T-helper 17 cell (primary cell): ENCODE measurements at regions not wholly inside any gene's neighbourhood (a gene's known extent, or its start where the extent isn't known, plus 50 kb on each side); places are given as distances from the start of the nearest gene placed in this dataset.

Experiments used
- ATAC-seq: fragments of 150-1000 bp; cut with Tn5 transposase; 2 replicates; pipeline ENCODE4 v1.10.0; 2021; ENCODE audit warnings: mild to moderate bottlenecking, moderate library complexity
- DNase-seq, 3 donors: peaks; one replicate each; pipeline versions ENCODE4 v3.0.0 to v3.0.0-alpha.2; 2020 to 2021
- H3K9me3 ChIP-seq: one replicate; pipeline ENCODE4 v1.7.0; 2013; ENCODE audit warnings: low read length, mild to moderate bottlenecking; ENCODE audit not compliant: control insufficient read depth, poor library complexity, severe bottlenecking
- H3K27ac Mint-ChIP-seq: one replicate; pipeline ENCODE4 v1.8.0; 2022; ENCODE audit warnings: mild to moderate bottlenecking, moderate library complexity, mixed read lengths
- H3K27me3 Mint-ChIP-seq: one replicate; pipeline ENCODE4 v1.8.0; 2022; ENCODE audit warnings: mixed read lengths
- H3K36me3 Mint-ChIP-seq: one replicate; pipeline ENCODE4 v1.8.0; 2022; ENCODE audit warnings: low read depth, mixed read lengths
- H3K4me1 Mint-ChIP-seq: one replicate; pipeline ENCODE4 v1.8.0; 2022; ENCODE audit warnings: mild to moderate bottlenecking, mixed read lengths
- H3K4me3 Mint-ChIP-seq: one replicate; pipeline ENCODE4 v1.8.0; 2022; ENCODE audit warnings: mild to moderate bottlenecking, moderate library complexity, mixed read lengths

DNA sequence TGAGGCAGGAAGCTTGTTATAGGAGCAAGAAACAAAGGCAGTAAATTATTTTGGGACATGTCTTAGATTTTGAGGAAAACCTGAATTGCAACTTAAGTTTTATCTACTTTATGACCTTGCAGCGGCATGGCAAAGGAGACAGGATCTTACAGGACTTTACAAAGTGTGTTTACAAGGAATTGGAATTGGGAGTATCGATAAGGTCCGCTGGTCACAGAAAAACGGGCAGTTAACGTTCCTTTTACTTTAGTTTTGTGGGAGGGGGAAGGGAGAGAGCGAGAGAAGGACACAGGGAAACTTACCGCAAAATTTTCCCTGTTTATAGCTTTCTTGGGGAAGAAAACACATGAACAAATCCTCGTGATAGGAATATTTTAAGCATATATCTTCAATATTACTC lies 1607.2 kb downstream of the GRIK2 start:
- Mint-ChIP-seq H3K36me3 (no peaks in the 10 kb centered on the region), H3K27me3 (no peaks in the 10 kb centered on the region), H3K4me1 (no peaks in the 10 kb centered on the region), H3K27ac (no peak overlapping the region), H3K4me3 (no peak overlapping the region)
- DNase-seq (no peak), ATAC-seq (no peak)
- H3K9me3 ChIP-seq: no peaks in the 10 kb centered on the region

- ATAC-seq: no peak
- H3K36me3 Mint-ChIP-seq: no peaks in the 10 kb centered on the region
- no peak overlapping the region for H3K27ac Mint-ChIP-seq
- no peaks in the 10 kb centered on the region for H3K9me3 ChIP-seq
- no peaks in the 10 kb centered on the region for H3K27me3 Mint-ChIP-seq
- H3K4me1 Mint-ChIP-seq: no peaks in the 10 kb centered on the region
- no peak overlapping the region for H3K4me3 Mint-ChIP-seq
- no peak for DNase-seq
Measured at GRCh38 chr6:102995491-102995890, 1602.0 kb downstream of the GRIK2 start.

- DNase-seq: no peak
- H3K27ac Mint-ChIP-seq: no peak overlapping the region
- no peak overlapping the region for H3K4me3 Mint-ChIP-seq
- H3K4me1 Mint-ChIP-seq: no peaks in the 10 kb centered on the region
- no peaks in the 10 kb centered on the region for H3K9me3 ChIP-seq
- no peak for ATAC-seq
- no peaks in the 10 kb centered on the region for H3K27me3 Mint-ChIP-seq
- H3K36me3 Mint-ChIP-seq: no peaks in the 10 kb centered on the region
Measured at GRCh38 chr6:102994866-102995265, 1601.4 kb downstream of the GRIK2 start.

DNA sequence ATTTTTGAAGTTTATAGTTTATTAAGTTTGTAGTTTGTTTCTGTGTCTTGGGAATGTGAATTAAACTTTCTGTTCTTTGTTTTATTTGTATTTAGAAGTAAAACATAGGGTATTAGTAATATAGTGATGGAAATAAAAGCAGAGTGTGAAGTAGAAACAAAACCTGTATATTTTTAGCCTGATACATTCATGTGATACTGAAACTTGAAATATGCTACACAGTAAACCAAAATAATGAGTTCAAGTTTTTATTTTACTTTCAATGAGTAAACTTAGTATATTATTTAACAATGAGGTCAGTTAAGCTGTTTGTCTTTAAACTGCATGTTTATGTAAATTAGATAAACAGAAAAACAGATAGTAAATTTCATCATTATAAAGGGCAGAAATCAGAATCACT lies 1592.6 kb downstream of the GRIK2 start:
- Mint-ChIP-seq H3K36me3 (no peaks in the 10 kb centered on the region), H3K4me3 (no peak overlapping the region), H3K27ac (no peak overlapping the region), H3K27me3 (no peaks in the 10 kb centered on the region), H3K4me1 (no peaks in the 10 kb centered on the region)
- H3K9me3 ChIP-seq: no peaks in the 10 kb centered on the region
- DNase-seq: no peak
- no peak for ATAC-seq

DNA sequence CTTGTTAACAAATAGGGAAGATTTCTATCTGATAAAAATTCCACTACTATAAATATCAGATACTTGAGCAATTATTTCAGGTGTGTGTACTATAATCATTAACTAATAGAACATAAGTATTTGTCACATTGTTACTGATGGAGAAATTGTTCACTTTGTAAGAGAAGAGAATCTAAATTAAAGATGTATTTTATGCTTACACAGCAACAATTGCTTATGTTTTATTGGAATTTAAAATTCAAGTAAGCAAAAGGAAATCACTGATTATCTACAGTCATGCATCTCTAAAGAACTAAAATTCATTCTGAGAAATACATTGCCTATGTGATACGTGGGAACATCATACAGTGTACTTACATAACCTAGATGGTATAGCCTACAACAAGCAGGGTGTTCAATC lies 1590.8 kb downstream of the GRIK2 start:
- H3K27ac Mint-ChIP-seq: no peak overlapping the region
- DNase-seq: no peak
- H3K36me3 Mint-ChIP-seq: no peaks in the 10 kb centered on the region
- H3K4me1 Mint-ChIP-seq: no peaks in the 10 kb centered on the region
- ATAC-seq: no peak
- no peaks in the 10 kb centered on the region for H3K9me3 ChIP-seq
- H3K4me3 Mint-ChIP-seq: no peak overlapping the region
- no peaks in the 10 kb centered on the region for H3K27me3 Mint-ChIP-seq

GRCh38 chr6:102981490-102982015 lies 1588.0 kb downstream of the GRIK2 start:
- Mint-ChIP-seq H3K27ac (no peak overlapping the region), H3K4me3 (no peak overlapping the region), H3K4me1 (no peaks in the 10 kb centered on the region), H3K27me3 (no peaks in the 10 kb centered on the region), H3K36me3 (no peaks in the 10 kb centered on the region)
- no peak for DNase-seq
- ATAC-seq: no peak
- H3K9me3 ChIP-seq: no peaks in the 10 kb centered on the region

DNA sequence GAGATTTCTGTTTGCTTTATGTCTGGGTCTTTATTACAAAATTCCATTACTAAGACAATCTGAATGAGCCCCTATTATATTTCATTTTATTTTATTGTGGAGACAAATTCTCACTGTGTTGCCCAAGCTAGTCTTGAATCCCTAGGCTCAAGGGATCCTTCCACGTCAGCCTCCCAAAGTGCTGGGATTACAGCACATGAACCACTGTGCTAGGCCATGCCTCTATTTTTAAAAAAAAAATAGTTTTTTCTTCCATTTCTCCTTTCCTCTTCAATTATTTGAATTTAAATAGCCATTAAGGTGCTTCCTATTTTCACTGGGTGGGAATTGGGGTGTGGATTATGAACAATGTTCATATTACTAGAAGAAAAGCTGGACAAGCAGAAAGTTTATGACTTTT lies 1587.4 kb downstream of the GRIK2 start:
- no peak for ATAC-seq
- H3K9me3 ChIP-seq: no peaks in the 10 kb centered on the region

DNA sequence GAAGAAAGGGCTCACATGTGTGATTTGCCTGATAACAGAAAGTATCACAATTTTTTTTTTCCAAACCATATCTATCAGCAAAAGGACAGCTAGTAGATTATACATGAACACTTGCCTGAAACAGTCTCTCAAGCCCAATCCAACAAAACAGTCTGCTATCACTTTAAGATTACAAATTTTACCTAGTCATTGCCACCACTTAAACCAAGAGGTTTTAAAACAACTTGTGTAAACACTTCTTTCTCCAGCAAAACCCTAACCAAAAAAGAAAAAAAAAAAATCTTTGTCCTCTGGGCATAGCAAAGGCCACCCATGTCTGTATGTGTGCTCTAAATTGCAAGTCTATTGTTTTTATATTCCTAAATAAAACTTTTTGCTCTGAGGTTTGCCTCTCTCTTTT lies 1568.4 kb downstream of the GRIK2 start:
- Mint-ChIP-seq H3K27ac (no peak overlapping the region), H3K27me3 (no peaks in the 10 kb centered on the region), H3K4me3 (no peak overlapping the region), H3K36me3 (no peaks in the 10 kb centered on the region), H3K4me1 (no peaks in the 10 kb centered on the region)
- H3K9me3 ChIP-seq: no peaks in the 10 kb centered on the region
- ATAC-seq (no peak), DNase-seq (no peak)

More for the DNA sequence above, 1587.4 kb downstream of the GRIK2 start:
- DNase-seq: no peak
- no peaks in the 10 kb centered on the region for H3K4me1 Mint-ChIP-seq
- H3K27me3 Mint-ChIP-seq: no peaks in the 10 kb centered on the region
- H3K36me3 Mint-ChIP-seq: no peaks in the 10 kb centered on the region
- H3K27ac Mint-ChIP-seq: no peak overlapping the region
- no peak overlapping the region for H3K4me3 Mint-ChIP-seq

- Mint-ChIP-seq H3K36me3 (no peaks in the 10 kb centered on the region), H3K27me3 (no peaks in the 10 kb centered on the region), H3K4me3 (no peak overlapping the region), H3K4me1 (no peaks in the 10 kb centered on the region), H3K27ac (no peak overlapping the region)
- no peaks in the 10 kb centered on the region for H3K9me3 ChIP-seq
- no peak for DNase-seq
- ATAC-seq: no peak
Measured at GRCh38 chr6:102950967-102951366, 1557.5 kb downstream of the GRIK2 start.

DNA sequence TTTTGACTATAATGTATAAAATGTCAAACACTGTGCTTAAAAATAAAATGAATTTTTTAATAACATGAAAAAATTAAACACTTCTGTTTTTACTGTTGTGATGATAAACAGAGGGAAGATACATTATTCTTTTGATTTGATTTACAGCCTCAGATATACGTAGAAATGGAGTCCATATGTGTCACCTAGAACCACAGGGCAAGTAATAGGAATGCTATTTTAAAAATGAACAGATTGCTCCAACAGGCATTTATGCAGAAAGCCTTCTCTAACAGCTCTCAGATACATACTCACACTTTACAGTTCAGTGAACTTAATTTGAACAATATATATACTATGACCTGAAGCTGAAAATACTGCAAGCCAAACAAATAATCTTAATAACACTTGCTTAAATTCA lies 1551.0 kb downstream of the GRIK2 start:
- no peaks in the 10 kb centered on the region for H3K9me3 ChIP-seq
- no peaks in the 10 kb centered on the region for H3K4me1 Mint-ChIP-seq
- DNase-seq: no peak
- no peak overlapping the region for H3K4me3 Mint-ChIP-seq
- no peak for ATAC-seq
- no peaks in the 10 kb centered on the region for H3K27me3 Mint-ChIP-seq
- H3K27ac Mint-ChIP-seq: no peak overlapping the region
- no peaks in the 10 kb centered on the region for H3K36me3 Mint-ChIP-seq

GRCh38 chr6:102942206-102942605 lies 1548.7 kb downstream of the GRIK2 start:
- Mint-ChIP-seq H3K4me1 (no peaks in the 10 kb centered on the region), H3K27me3 (no peaks in the 10 kb centered on the region), H3K36me3 (no peaks in the 10 kb centered on the region), H3K4me3 (no peak overlapping the region), H3K27ac (no peak overlapping the region)
- no peak for DNase-seq
- no peak for ATAC-seq
- H3K9me3 ChIP-seq: no peaks in the 10 kb centered on the region

GRCh38 chr6:102936959-102937358 lies 1543.5 kb downstream of the GRIK2 start:
- H3K36me3 Mint-ChIP-seq: no peaks in the 10 kb centered on the region
- no peaks in the 10 kb centered on the region for H3K9me3 ChIP-seq
- no peaks in the 10 kb centered on the region for H3K4me1 Mint-ChIP-seq
- ATAC-seq (no peak), DNase-seq (no peak)
- no peak overlapping the region for H3K27ac Mint-ChIP-seq
- H3K4me3 Mint-ChIP-seq: no peak overlapping the region
- H3K27me3 Mint-ChIP-seq: no peaks in the 10 kb centered on the region

- no peak for DNase-seq
- Mint-ChIP-seq H3K36me3 (no peaks in the 10 kb centered on the region), H3K27me3 (no peaks in the 10 kb centered on the region), H3K4me3 (no peak overlapping the region), H3K4me1 (no peaks in the 10 kb centered on the region), H3K27ac (no peak overlapping the region)
- H3K9me3 ChIP-seq: no peaks in the 10 kb centered on the region
- ATAC-seq: no peak
Measured at GRCh38 chr6:102928109-102928508, 1534.6 kb downstream of the GRIK2 start.

GRCh38 chr6:102918161-102918560 lies 1524.7 kb downstream of the GRIK2 start:
- no peaks in the 10 kb centered on the region for H3K27me3 Mint-ChIP-seq
- no peaks in the 10 kb centered on the region for H3K9me3 ChIP-seq
- H3K4me3 Mint-ChIP-seq: no peak overlapping the region
- no peak overlapping the region for H3K27ac Mint-ChIP-seq
- ATAC-seq (no peak), DNase-seq (no peak)
- H3K4me1 Mint-ChIP-seq: no peaks in the 10 kb centered on the region
- H3K36me3 Mint-ChIP-seq: no peaks in the 10 kb centered on the region

DNA sequence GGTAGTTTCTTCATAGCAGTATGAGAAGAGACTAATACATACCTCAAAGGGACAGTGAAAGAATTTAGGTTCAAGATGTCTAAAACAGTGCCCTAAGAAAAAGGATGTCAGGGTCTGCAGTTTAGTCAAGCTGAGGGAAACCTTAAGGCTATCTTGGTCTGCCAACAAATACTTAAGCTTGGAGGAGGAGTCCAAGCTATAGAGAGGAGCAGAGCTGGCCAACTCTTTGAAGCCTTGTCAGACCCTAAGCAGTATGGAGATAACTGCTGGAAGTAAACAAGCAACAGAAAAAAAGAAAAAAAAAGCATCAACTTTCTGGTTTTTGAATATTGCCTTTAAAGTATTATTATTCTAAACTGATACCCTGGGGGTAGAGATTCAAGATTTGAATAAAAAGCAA lies 1518.1 kb downstream of the GRIK2 start:
- no peaks in the 10 kb centered on the region for H3K36me3 Mint-ChIP-seq
- no peak overlapping the region for H3K4me3 Mint-ChIP-seq
- ATAC-seq (no peak), DNase-seq (no peak)
- H3K4me1 Mint-ChIP-seq: no peaks in the 10 kb centered on the region
- no peaks in the 10 kb centered on the region for H3K9me3 ChIP-seq
- H3K27me3 Mint-ChIP-seq: no peaks in the 10 kb centered on the region
- H3K27ac Mint-ChIP-seq: no peak overlapping the region
